Fibroblast of lung (primary cell): ENCODE measurements at regions not wholly inside any gene's neighbourhood (a gene's known extent, or its start where the extent isn't known, plus 50 kb on each side); places are given as distances from the start of the nearest gene placed in this dataset.
A peak's percentile ranks its signal among the peaks of the same experiment; 100 is the strongest.

Experiments
- DNase-seq, 2 donors: peaks; one replicate each; pipeline versions ENCODE4 v3.0.0 to v3.0.0-alpha.2; 2010; ENCODE audit warnings: low read depth in 2 of 2
- H2AFZ ChIP-seq: 2 replicates; pipeline ENCODE4 v1.5.1; 2012; ENCODE audit warnings: low read length, control low read depth, inconsistent platforms
- H3K27ac ChIP-seq: 2 replicates; pipeline ENCODE4 v1.5.1; 2011; ENCODE audit warnings: low read length, control low read depth; ENCODE audit not compliant: insufficient read depth
- H3K27me3 ChIP-seq: 2 replicates; pipeline ENCODE4 v1.5.1; 2011; ENCODE audit warnings: mild to moderate bottlenecking, low read length; ENCODE audit not compliant: control insufficient read depth, insufficient read depth
- H3K36me3 ChIP-seq: 2 replicates; pipeline ENCODE4 v1.5.1; 2011; ENCODE audit warnings: low read length; ENCODE audit not compliant: control insufficient read depth, insufficient read depth
- H3K4me1 ChIP-seq: 2 replicates; pipeline ENCODE4 v1.5.1; 2011; ENCODE audit warnings: low read length; ENCODE audit not compliant: control insufficient read depth, insufficient read depth; ENCODE audit errors: extremely low read depth
- H3K4me2 ChIP-seq: 2 replicates; pipeline ENCODE4 v1.5.1; 2011; ENCODE audit warnings: low read length, control low read depth; ENCODE audit not compliant: insufficient read depth; ENCODE audit errors: extremely low read depth
- H3K4me3 ChIP-seq, 4 experiments: fragments of 200-600 bp in 1 of 4; sonication (generic) in 1 of 4; replicated peaks in 1 of 4; 2 replicates each; pipeline ENCODE4 v1.5.1; 2011 to 2016; ENCODE audit warnings: low read length in 4 of 4, low read depth in 3 of 4, mild to moderate bottlenecking in 3 of 4, control low read depth in 2 of 4, inconsistent platforms in 1 of 4, mixed read lengths in 1 of 4; ENCODE audit not compliant: insufficient read depth in 1 of 4; ENCODE audit errors: control extremely low read depth in 1 of 4
- H3K79me2 ChIP-seq: 2 replicates; pipeline ENCODE4 v1.5.1; 2012; ENCODE audit warnings: mild to moderate bottlenecking, low read length, inconsistent platforms; ENCODE audit not compliant: control insufficient read depth, insufficient read depth
- H3K9ac ChIP-seq: 2 replicates; pipeline ENCODE4 v1.5.1; 2011; ENCODE audit warnings: mild to moderate bottlenecking, low read length, control low read depth; ENCODE audit not compliant: insufficient read depth
- H3K9me3 ChIP-seq: 2 replicates; pipeline ENCODE4 v1.5.1; 2012; ENCODE audit warnings: low read depth, low read length; ENCODE audit not compliant: control insufficient read depth, insufficient read depth
- H4K20me1 ChIP-seq: 2 replicates; pipeline ENCODE4 v1.5.1; 2011; ENCODE audit warnings: low read length; ENCODE audit not compliant: control insufficient read depth, insufficient read depth; ENCODE audit errors: extremely low read depth
- CTCF ChIP-seq, 2 donors: IDR thresholded peaks in 1 of 2; conservative IDR thresholded peaks in 1 of 2; 1 replicate in 1 of 2; 2 replicates in 1 of 2; pipeline ENCODE4 v1.5.1; 2011 to 2012; ENCODE audit warnings: low read length in 2 of 2, control low read depth in 1 of 2, inconsistent platforms in 1 of 2, low read depth in 1 of 2, mild to moderate bottlenecking in 1 of 2
- EZH2 ChIP-seq: IDR thresholded peaks from 2 replicates; pipeline ENCODE4 v1.5.1; 2012; ENCODE audit warnings: low read length, control low read depth, mild to moderate bottlenecking; ENCODE audit errors: missing control alignments

- TF ChIP-seq EZH2 (no peak), CTCF (conservative IDR thresholded peaks at IDR 0.05 in 1 of 2, IDR thresholded peaks at IDR 0.05 in 1 of 2; ENCODE audit: low read depth in 1 of 2, low read length in 2 of 2) (no peak)
- DNase-seq: no peak
- H3K9ac ChIP-seq: no peak overlapping the region
- no peaks in the 10 kb centered on the region for H3K79me2 ChIP-seq
- H4K20me1 ChIP-seq: no peaks in the 10 kb centered on the region
- H3K4me1 ChIP-seq: no peaks in the 10 kb centered on the region
- no peak overlapping the region for H3K4me2 ChIP-seq
- no peaks in the 10 kb centered on the region for H3K36me3 ChIP-seq
- H2AFZ ChIP-seq: no peak overlapping the region
- no peaks in the 10 kb centered on the region for H3K27me3 ChIP-seq
- no peak overlapping the region for H3K27ac ChIP-seq
- H3K4me3 ChIP-seq: no peak overlapping the region
- no peaks in the 10 kb centered on the region for H3K9me3 ChIP-seq
These were observed 409.9 kb upstream of the NRXN1 start for GRCh38 chr2:51441786-51442185.

GRCh38 chr2:51424418-51424817 lies 392.5 kb upstream of the NRXN1 start:
- Histone ChIP-seq H3K4me1 (no peaks in the 10 kb centered on the region), H3K4me3 (no peak overlapping the region)
- no peak for TF ChIP-seq EZH2
- TF ChIP-seq CTCF (conservative IDR thresholded peaks at IDR 0.05 in 1 of 2, IDR thresholded peaks at IDR 0.05 in 1 of 2; ENCODE audit: low read depth in 1 of 2, low read length in 2 of 2): no peak

DNA sequence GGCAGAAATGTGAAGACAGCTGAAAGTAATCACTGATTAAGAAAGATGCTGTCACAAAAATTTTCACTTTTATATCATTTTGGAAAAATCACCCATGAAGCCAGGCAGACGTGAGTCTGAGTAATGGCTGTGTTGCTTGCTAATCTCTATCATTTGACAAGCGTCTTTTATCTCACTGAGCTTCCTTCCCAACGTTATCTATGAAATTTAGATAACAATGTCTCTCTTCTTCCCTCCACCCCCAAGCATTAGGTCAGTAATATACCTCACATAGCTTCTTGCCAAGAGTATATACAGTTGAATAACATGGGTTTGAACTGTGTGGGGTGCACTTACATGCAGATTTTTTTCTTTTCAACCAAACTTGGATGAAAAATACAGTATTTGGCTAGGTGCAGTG lies 388.6 kb upstream of the NRXN1 start:
- Histone ChIP-seq H3K9me3 (no peaks in the 10 kb centered on the region), H3K4me1 (no peaks in the 10 kb centered on the region), H2AFZ (no peak overlapping the region), H3K4me2 (no peak overlapping the region), H3K36me3 (no peaks in the 10 kb centered on the region), H3K4me3 (no peak overlapping the region), H3K79me2 (no peaks in the 10 kb centered on the region), H3K9ac (no peak overlapping the region), H3K27me3 (no peaks in the 10 kb centered on the region), H4K20me1 (no peaks in the 10 kb centered on the region), H3K27ac (no peak overlapping the region)
- TF ChIP-seq EZH2: no peak
- peak in 1 of 2 donors; percentile 23 for DNase-seq

More at GRCh38 chr2:51424418-51424817, 392.5 kb upstream of the NRXN1 start:
- Histone ChIP-seq H3K9ac (no peak overlapping the region), H3K36me3 (no peaks in the 10 kb centered on the region), H2AFZ (no peak overlapping the region), H4K20me1 (no peaks in the 10 kb centered on the region), H3K27me3 (no peaks in the 10 kb centered on the region), H3K27ac (no peak overlapping the region), H3K79me2 (no peaks in the 10 kb centered on the region), H3K4me2 (no peak overlapping the region), H3K9me3 (no peaks in the 10 kb centered on the region)
- DNase-seq: no peak

DNA sequence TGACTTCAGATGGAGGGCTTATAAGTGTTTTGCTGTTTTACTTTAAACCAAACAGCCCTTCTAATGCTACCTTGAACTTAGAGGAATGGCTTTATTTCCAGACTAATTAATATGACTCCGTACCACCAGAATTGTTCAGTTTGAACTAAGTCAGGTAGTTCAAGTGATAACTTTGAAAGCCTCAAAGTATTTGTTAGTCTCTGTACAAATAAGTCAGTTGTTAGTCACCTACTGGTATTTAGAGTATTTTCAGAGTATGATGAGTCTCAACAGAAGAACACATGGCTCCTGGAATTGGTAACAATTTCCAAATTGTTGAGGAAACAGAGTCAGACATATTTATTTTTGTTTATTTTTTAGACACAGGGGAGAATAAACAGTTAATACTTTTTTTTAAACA lies 381.8 kb upstream of the NRXN1 start:
- Histone ChIP-seq H3K79me2 (no peaks in the 10 kb centered on the region), H3K4me1 (no peaks in the 10 kb centered on the region), H4K20me1 (no peaks in the 10 kb centered on the region), H3K4me2 (no peak overlapping the region), H3K27me3 (no peaks in the 10 kb centered on the region), H3K9ac (no peak overlapping the region), H3K4me3 (no peak overlapping the region), H2AFZ (no peak overlapping the region), H3K9me3 (no peaks in the 10 kb centered on the region), H3K36me3 (no peaks in the 10 kb centered on the region), H3K27ac (no peak overlapping the region)
- TF ChIP-seq EZH2 (no peak), CTCF (conservative IDR thresholded peaks at IDR 0.05 in 1 of 2, IDR thresholded peaks at IDR 0.05 in 1 of 2; ENCODE audit: low read depth in 1 of 2, low read length in 2 of 2) (no peak)
- peak in 1 of 2 donors; percentile 64 for DNase-seq
